DOHH2 (cell line): ENCODE measurements at regions not wholly inside any gene's neighbourhood (a gene's known extent, or its start where the extent isn't known, plus 50 kb on each side); places are given as distances from the start of the nearest gene placed in this dataset.

Experiments used
- H3F3A ChIP-seq: fragments of 200-600 bp; sonication (generic), shearing (Covaris generic); 2 replicates; pipeline ENCODE4 v1.6.0; 2016; ENCODE audit warnings: antibody characterized with exemption, mild to moderate bottlenecking; ENCODE audit not compliant: control insufficient read depth, insufficient read depth
- H3K27ac ChIP-seq: fragments of 200-600 bp; sonication (generic); 2 replicates; pipeline ENCODE4 v1.5.1; 2014; ENCODE audit warnings: low read depth, mild to moderate bottlenecking, low read length, moderate library complexity
- H3K27me3 ChIP-seq: fragments of 200-600 bp; sonication (generic); 2 replicates; pipeline ENCODE4 v1.6.1; 2014; ENCODE audit warnings: mild to moderate bottlenecking, low read length, mixed read lengths; ENCODE audit not compliant: control insufficient read depth
- H3K36me3 ChIP-seq: fragments of 200-600 bp; sonication (generic); 2 replicates; pipeline ENCODE4 v1.6.1; 2014; ENCODE audit warnings: mild to moderate bottlenecking, low read length, moderate library complexity, mixed read lengths; ENCODE audit not compliant: control insufficient read depth
- H3K4me1 ChIP-seq: fragments of 200-600 bp; sonication (generic); 2 replicates; pipeline ENCODE4 v1.6.1; 2014; ENCODE audit warnings: mild to moderate bottlenecking, low read length, mixed read lengths; ENCODE audit not compliant: control insufficient read depth
- H3K4me2 ChIP-seq: fragments of 200-600 bp; sonication (generic); 2 replicates; pipeline ENCODE4 v1.6.0; 2014; ENCODE audit warnings: mild to moderate bottlenecking, low read length, moderate library complexity
- H3K4me3 ChIP-seq: fragments of 200-600 bp; sonication (generic); 2 replicates; pipeline ENCODE4 v1.5.1; 2014; ENCODE audit warnings: mild to moderate bottlenecking, low read length, mixed read lengths
- H3K79me2 ChIP-seq: fragments of 200-600 bp; sonication (generic); 2 replicates; pipeline ENCODE4 v1.6.1; 2014; ENCODE audit warnings: mild to moderate bottlenecking, low read length, mixed read lengths; ENCODE audit not compliant: control insufficient read depth
- H3K9me2 ChIP-seq: fragments of 200-600 bp; sonication (generic); replicated peaks from 2 replicates; pipeline ENCODE4 v1.6.1; 2014; ENCODE audit warnings: mild to moderate bottlenecking, low read length, mixed read lengths; ENCODE audit not compliant: control insufficient read depth
- H3K9me3 ChIP-seq: fragments of 200-600 bp; sonication (generic); 2 replicates; pipeline ENCODE4 v1.6.1; 2014; ENCODE audit warnings: antibody characterized with exemption, low read length, mixed read lengths; ENCODE audit not compliant: control insufficient read depth, insufficient read depth
- H4K20me1 ChIP-seq: fragments of 200-600 bp; sonication (generic); 2 replicates; pipeline ENCODE4 v1.6.0; 2014; ENCODE audit warnings: low read depth, mild to moderate bottlenecking, antibody characterized with exemption, low read length, moderate library complexity; ENCODE audit not compliant: control insufficient read depth, insufficient read depth
- CTCF ChIP-seq: fragments of 200-600 bp; sonication (generic); IDR thresholded peaks from one replicate; pipeline ENCODE4 v1.5.1; 2014; ENCODE audit warnings: antibody characterized with exemption, mild to moderate bottlenecking, low read depth, low read length; ENCODE audit not compliant: poor library complexity, severe bottlenecking
- EZH2phosphoT487 ChIP-seq: fragments of 200-600 bp; sonication (generic); IDR thresholded peaks from 2 replicates; pipeline ENCODE4 v1.6.1; 2017; ENCODE audit warnings: borderline replicate concordance, mild to moderate bottlenecking, antibody characterized with exemption, low read length, moderate library complexity, mixed read lengths

- TF ChIP-seq CTCF, result no peak
- TF ChIP-seq EZH2phosphoT487, result no peak
- Histone ChIP-seq H4K20me1 (no peaks in the 10 kb centered on the region), H3K4me2 (no peak overlapping the region), H3K4me1 (no peaks in the 10 kb centered on the region), H3K9me3 (no peaks in the 10 kb centered on the region), H3K79me2 (no peaks in the 10 kb centered on the region), H3K27me3 (no peaks in the 10 kb centered on the region), H3F3A (no peaks in the 10 kb centered on the region), H3K9me2 (no peaks in the 10 kb centered on the region), H3K4me3 (no peak overlapping the region), H3K27ac (no peak overlapping the region), H3K36me3 (no peaks in the 10 kb centered on the region)
Measured at GRCh38 chrX:35392232-35392631, 405.9 kb upstream of the MAGEB16 start.

GRCh38 chrX:35406386-35406785 lies 391.8 kb upstream of the MAGEB16 start:
- H3K27me3 ChIP-seq, result no peaks in the 10 kb centered on the region
- no peak overlapping the region for H3K4me3 ChIP-seq
- TF ChIP-seq EZH2phosphoT487 (no peak), CTCF (no peak)
- no peaks in the 10 kb centered on the region for H3K9me3 ChIP-seq
- no peak overlapping the region for H3K4me2 ChIP-seq
- H4K20me1 ChIP-seq, result no peaks in the 10 kb centered on the region
- no peaks in the 10 kb centered on the region for H3K79me2 ChIP-seq
- no peaks in the 10 kb centered on the region for H3K9me2 ChIP-seq
- H3K4me1 ChIP-seq, result no peaks in the 10 kb centered on the region
- no peak overlapping the region for H3K27ac ChIP-seq
- no peaks in the 10 kb centered on the region for H3F3A ChIP-seq
- no peaks in the 10 kb centered on the region for H3K36me3 ChIP-seq

- TF ChIP-seq EZH2phosphoT487, result no peak
- TF ChIP-seq CTCF, result no peak
- no peaks in the 10 kb centered on the region for H3K79me2 ChIP-seq
- H3K27ac ChIP-seq, result no peak overlapping the region
- H3K4me3 ChIP-seq, result no peak overlapping the region
- H3K36me3 ChIP-seq, result no peaks in the 10 kb centered on the region
- H3K4me1 ChIP-seq, result no peaks in the 10 kb centered on the region
- no peaks in the 10 kb centered on the region for H3K9me3 ChIP-seq
- no peaks in the 10 kb centered on the region for H3F3A ChIP-seq
- H3K27me3 ChIP-seq, result no peaks in the 10 kb centered on the region
- no peaks in the 10 kb centered on the region for H3K9me2 ChIP-seq
- H4K20me1 ChIP-seq, result no peaks in the 10 kb centered on the region
- no peak overlapping the region for H3K4me2 ChIP-seq
Measured at GRCh38 chrX:35416782-35417181, 381.4 kb upstream of the MAGEB16 start.

GRCh38 chrX:35432056-35432455 lies 366.1 kb upstream of the MAGEB16 start:
- Histone ChIP-seq H3K79me2 (no peaks in the 10 kb centered on the region), H3K36me3 (no peaks in the 10 kb centered on the region), H3K9me2 (no peaks in the 10 kb centered on the region)

More at GRCh38 chrX:35432056-35432455, 366.1 kb upstream of the MAGEB16 start:
- Histone ChIP-seq H3K4me1 (no peaks in the 10 kb centered on the region), H3K27me3 (no peaks in the 10 kb centered on the region), H3K27ac (no peak overlapping the region), H3F3A (no peaks in the 10 kb centered on the region), H4K20me1 (no peaks in the 10 kb centered on the region), H3K4me2 (no peak overlapping the region), H3K9me3 (no peaks in the 10 kb centered on the region), H3K4me3 (no peak overlapping the region)
- no peak for TF ChIP-seq CTCF
- TF ChIP-seq EZH2phosphoT487, result no peak
